ENCODE measurements at regions not wholly inside any gene's neighbourhood (a gene's known extent, or its start where the extent isn't known, plus 50 kb on each side); places are given as distances from the start of the nearest gene placed in this dataset.

DNA sequence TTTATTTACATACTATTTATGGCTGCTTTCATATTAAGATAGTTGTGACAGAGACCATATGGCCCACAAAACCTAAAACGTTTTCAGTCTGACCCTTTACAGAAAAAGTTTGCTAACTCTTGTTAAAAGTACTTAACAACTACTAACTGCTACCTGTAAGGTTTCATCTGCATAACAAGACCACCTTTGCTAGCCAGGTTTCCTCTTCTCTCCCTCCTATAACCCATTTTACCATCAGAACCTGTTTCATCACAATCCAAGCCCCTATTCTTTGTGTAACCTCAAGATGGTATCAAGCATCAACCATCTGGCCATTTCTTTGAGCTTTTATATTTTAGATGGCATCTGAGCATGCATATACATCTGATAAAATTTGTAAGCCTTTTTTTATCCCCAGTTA lies 305.4 kb downstream of the HHIPL2 start:
- in situ Hi-C loops (cut with MboI; ENCODE audit: low pct_ligation_motif_present in 1 of 4, low pct_unique_long_range_greater_than_20kb in 1 of 4, low sequenced_read_pairs in 3 of 4): no loop called here

DNA sequence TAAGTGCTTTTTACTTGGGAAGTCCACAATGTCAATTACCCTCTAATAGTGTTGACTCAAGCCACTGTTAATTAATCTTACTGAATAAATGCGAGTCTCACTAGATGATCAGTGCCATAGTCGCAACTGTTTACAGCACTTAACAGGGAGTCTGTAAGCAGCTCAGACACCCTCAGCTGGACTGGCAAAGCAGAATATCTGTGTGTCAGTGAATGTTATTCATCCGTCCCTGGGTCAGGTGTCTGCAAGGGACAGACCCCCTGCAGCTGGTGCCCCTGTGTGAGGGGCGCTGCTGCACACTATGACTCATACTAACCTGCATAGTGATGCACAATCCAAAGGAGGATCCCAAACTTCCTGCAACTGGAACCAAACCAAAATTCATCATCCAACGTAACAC lies 306.5 kb downstream of the HHIPL2 start:
- Histone ChIP-seq H3K36me3 (no peaks in the 10 kb centered on the region), H3K4me1 (no peaks in the 10 kb centered on the region), H3K4me3 (no peak overlapping the region), H3K9me3 (no peaks in the 10 kb centered on the region), H3K27me3 (no peaks in the 10 kb centered on the region), H3K27ac (no peak overlapping the region)
- 72 to 100% methylated on average over 1 to 5 of the region's 5 CpGs for WGBS, 2 donors (ENCODE audit: low coverage in 1 of 2)
- DNase-seq: no peak
- intact Hi-C loops (cut with DNase I; ENCODE audit: low total_unique reads): no loop called here
- in situ Hi-C loops (cut with MboI; ENCODE audit: low pct_ligation_motif_present in 1 of 4, low pct_unique_long_range_greater_than_20kb in 1 of 4, low sequenced_read_pairs in 3 of 4): no loop called here
- TF ChIP-seq POLR2AphosphoS5 (IDR thresholded peaks at IDR 0.05): no peak
- TF ChIP-seq, protein P1, sequence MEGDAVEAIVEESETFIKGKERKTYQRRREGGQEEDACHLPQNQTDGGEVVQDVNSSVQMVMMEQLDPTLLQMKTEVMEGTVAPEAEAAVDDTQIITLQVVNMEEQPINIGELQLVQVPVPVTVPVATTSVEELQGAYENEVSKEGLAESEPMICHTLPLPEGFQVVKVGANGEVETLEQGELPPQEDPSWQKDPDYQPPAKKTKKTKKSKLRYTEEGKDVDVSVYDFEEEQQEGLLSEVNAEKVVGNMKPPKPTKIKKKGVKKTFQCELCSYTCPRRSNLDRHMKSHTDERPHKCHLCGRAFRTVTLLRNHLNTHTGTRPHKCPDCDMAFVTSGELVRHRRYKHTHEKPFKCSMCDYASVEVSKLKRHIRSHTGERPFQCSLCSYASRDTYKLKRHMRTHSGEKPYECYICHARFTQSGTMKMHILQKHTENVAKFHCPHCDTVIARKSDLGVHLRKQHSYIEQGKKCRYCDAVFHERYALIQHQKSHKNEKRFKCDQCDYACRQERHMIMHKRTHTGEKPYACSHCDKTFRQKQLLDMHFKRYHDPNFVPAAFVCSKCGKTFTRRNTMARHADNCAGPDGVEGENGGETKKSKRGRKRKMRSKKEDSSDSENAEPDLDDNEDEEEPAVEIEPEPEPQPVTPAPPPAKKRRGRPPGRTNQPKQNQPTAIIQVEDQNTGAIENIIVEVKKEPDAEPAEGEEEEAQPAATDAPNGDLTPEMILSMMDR (IDR thresholded peaks at IDR 0.05): no peak
- TF ChIP-seq EP300 (IDR thresholded peaks at IDR 0.05; ENCODE audit: low read depth): no peak
- no peak for TF ChIP-seq POLR2A (IDR thresholded peaks at IDR 0.05)

More for the DNA sequence above, 305.4 kb downstream of the HHIPL2 start:
- Histone ChIP-seq H3K27ac (no peak overlapping the region), H3K4me1 (no peaks in the 10 kb centered on the region), H3K4me3 (no peak overlapping the region), H3K27me3 (no peaks in the 10 kb centered on the region), H3K36me3 (no peaks in the 10 kb centered on the region), H3K9me3 (no peaks in the 10 kb centered on the region)
- WGBS, 2 donors (ENCODE audit: low coverage in 1 of 2): 0 to 15% methylated on average over 1 of the region's 1 CpG
- TF ChIP-seq POLR2AphosphoS5 (IDR thresholded peaks at IDR 0.05): no peak
- no peak for TF ChIP-seq EP300 (IDR thresholded peaks at IDR 0.05; ENCODE audit: low read depth)
- TF ChIP-seq, protein P1 (IDR thresholded peaks at IDR 0.05): no peak
- no peak for TF ChIP-seq POLR2A (IDR thresholded peaks at IDR 0.05)
- no peak for DNase-seq
- intact Hi-C loops (cut with DNase I; ENCODE audit: low total_unique reads): no loop called here

DNA sequence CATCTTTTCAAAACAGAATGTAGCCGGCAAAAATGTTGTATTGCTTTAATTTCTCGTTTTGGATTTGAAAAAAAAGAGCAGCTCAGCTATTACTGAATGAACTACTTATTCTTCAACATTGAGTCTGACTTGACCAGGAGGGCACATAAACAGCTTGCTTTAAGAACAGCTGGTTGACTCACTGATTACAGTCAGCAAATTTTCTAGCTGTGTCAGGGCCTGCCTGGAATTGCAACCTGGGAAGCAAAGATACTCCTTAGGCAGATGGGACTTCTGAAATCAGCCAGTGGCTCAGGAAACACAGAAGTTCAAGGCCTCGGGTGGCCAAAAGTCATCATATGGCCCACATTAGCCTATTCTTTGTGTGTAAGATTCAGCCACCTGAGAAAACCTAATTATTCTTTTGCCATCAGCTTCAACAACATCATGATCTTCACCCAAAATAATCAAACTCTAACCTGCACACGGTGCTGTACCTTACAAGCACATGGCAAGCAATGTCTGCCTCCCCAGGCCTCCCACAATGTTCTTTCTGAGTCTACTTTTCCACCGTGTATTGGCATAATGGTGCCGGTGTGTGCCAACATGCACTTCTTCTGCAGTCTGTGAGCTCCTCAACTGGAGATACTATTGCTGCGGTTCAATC lies 307.2 kb downstream of the HHIPL2 start:
- Histone ChIP-seq H3K27me3 (no peaks in the 10 kb centered on the region), H3K36me3 (no peaks in the 10 kb centered on the region), H3K4me3 (no peak overlapping the region), H3K9me3 (no peaks in the 10 kb centered on the region), H3K4me1 (no peaks in the 10 kb centered on the region), H3K27ac (no peak overlapping the region)
- intact Hi-C loops (cut with DNase I; ENCODE audit: low total_unique reads): no loop called here
- in situ Hi-C loops (cut with MboI; ENCODE audit: low pct_ligation_motif_present in 1 of 4, low pct_unique_long_range_greater_than_20kb in 1 of 4, low sequenced_read_pairs in 3 of 4): no loop called here
- 78 to 85% methylated on average over 6 to 7 of the region's 7 CpGs for whole genome bisulfite sequencing, 2 donors (ENCODE audit: low coverage in 1 of 2)
- DNase-seq: no peak
- no peak for TF ChIP-seq EP300 (IDR thresholded peaks at IDR 0.05; ENCODE audit: low read depth)
- no peak for TF ChIP-seq POLR2AphosphoS5 (IDR thresholded peaks at IDR 0.05)

DNA sequence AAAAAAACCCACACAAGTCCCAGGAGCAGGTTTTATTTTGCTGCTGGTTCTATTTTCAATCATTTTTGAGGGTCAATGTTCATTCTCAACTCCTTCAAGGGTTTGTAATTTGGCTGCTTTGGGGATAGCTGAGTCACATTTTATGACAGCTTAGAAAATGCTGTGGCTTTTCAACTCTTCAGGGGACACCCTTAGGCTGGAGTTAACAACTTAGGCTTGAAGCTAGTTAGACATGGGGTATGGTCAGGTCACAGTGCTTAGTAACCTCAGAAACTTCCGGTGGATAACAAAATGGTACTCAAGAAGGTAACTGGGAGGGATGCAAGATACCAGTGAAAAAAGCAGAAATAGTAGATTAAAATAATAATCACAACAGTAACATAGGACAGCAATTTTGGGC lies 308.8 kb downstream of the HHIPL2 start:
- Histone ChIP-seq H3K27ac (no peak overlapping the region), H3K36me3 (no peaks in the 10 kb centered on the region), H3K4me3 (no peak overlapping the region), H3K4me1 (no peaks in the 10 kb centered on the region), H3K9me3 (no peaks in the 10 kb centered on the region), H3K27me3 (no peaks in the 10 kb centered on the region)
- TF ChIP-seq, protein P1 (IDR thresholded peaks at IDR 0.05): no peak
- TF ChIP-seq POLR2A (IDR thresholded peaks at IDR 0.05) (no peak), EP300 (IDR thresholded peaks at IDR 0.05; ENCODE audit: low read depth) (no peak), POLR2AphosphoS5 (IDR thresholded peaks at IDR 0.05) (no peak)
- intact Hi-C loops (cut with DNase I; ENCODE audit: low total_unique reads) (no loop called here), in situ Hi-C loops (cut with MboI; ENCODE audit: low pct_ligation_motif_present in 1 of 4, low pct_unique_long_range_greater_than_20kb in 1 of 4, low sequenced_read_pairs in 3 of 4) (no loop called here)
- 93 to 100% methylated on average over 1 of the region's 1 CpG for WGBS, 2 donors (ENCODE audit: low coverage in 1 of 2)
- no peak for DNase-seq

DNA sequence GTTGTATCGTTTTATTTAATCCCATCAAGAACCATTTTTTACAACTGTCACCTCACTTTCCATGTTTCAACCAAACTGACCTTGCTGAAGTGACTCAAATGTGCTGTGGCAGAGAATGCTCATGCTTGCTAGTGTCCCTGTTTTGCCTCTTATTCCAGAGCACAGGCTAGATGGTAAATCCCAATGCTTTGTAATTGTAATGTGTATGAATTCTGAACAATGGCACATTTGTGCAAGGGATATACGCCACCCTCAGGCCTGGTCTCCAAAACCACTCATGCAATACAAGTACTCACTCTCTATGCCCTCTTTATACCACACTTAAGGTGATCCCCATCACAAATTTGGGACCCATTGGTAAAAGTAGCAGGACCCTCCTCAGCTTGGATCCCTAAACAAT lies 313.6 kb downstream of the HHIPL2 start:
- in situ Hi-C loops (cut with MboI; ENCODE audit: low pct_ligation_motif_present in 1 of 4, low pct_unique_long_range_greater_than_20kb in 1 of 4, low sequenced_read_pairs in 3 of 4): no loop called here
- no peaks in the 10 kb centered on the region for H3K27me3 ChIP-seq
- no peak for DNase-seq
- H3K4me1 ChIP-seq: no peaks in the 10 kb centered on the region
- no peak overlapping the region for H3K4me3 ChIP-seq
- no peaks in the 10 kb centered on the region for H3K9me3 ChIP-seq
- TF ChIP-seq, protein P1 (IDR thresholded peaks at IDR 0.05): no peak
- TF ChIP-seq POLR2AphosphoS5 (IDR thresholded peaks at IDR 0.05) (no peak), EP300 (IDR thresholded peaks at IDR 0.05; ENCODE audit: low read depth) (no peak), POLR2A (IDR thresholded peaks at IDR 0.05) (no peak)
- no peak overlapping the region for H3K27ac ChIP-seq
- intact Hi-C loops (cut with DNase I; ENCODE audit: low total_unique reads): loop anchor here (5.0 kb wide), 1 partner anchor 1747 kb away; no protein-coding TSS in a partner anchor
- WGBS, 2 donors (ENCODE audit: low coverage in 1 of 2): 80 to 82% methylated on average over 1 to 2 of the region's 2 CpGs
- H3K36me3 ChIP-seq: no peaks in the 10 kb centered on the region
